HCT116 (cell line): ENCODE measurements at regions not wholly inside any gene's neighbourhood (a gene's known extent, or its start where the extent isn't known, plus 50 kb on each side); places are given as distances from the start of the nearest gene placed in this dataset.

Experiments used
- ATAC-seq: fragments of 200-7000 bp; cut with Tn5 transposase; 2 replicates; pipeline ENCODE4 v1.9.1; 2020; ENCODE audit warnings: mild to moderate bottlenecking, moderate library complexity
- BruUV-seq: library from RNA; stranded (reverse); fragments of 400-500 nt; replicated peaks from 2 replicates; lab custom pipeline; 2021; lab: Mats Ljungman, UMichigan
- CTCF ChIA-PET: fragments of 300-600 bp; sonication (Branson Sonifier 250); formaldehyde crosslinking; loops from one replicate; lab custom pipeline; 2021; ENCODE audit warnings: antibody characterized with exemption; lab: Charles Lee
- POLR2A ChIA-PET: fragments of 300-600, 350-600 bp; sonication (Branson Sonifier 250); formaldehyde crosslinking; loops from one replicate; lab custom pipeline; 2021; ENCODE audit warnings: antibody characterized with exemption; lab: Charles Lee
- RAD21 ChIA-PET, 2 experiments: fragments of 300-600 bp; sonication (Branson Sonifier 250); formaldehyde crosslinking; loops; one replicate each; lab custom pipeline; 2023; ENCODE audit warnings: low total read pairs in 2 of 2; ENCODE audit not compliant: uncharacterized antibody in 2 of 2, unreplicated experiment in 2 of 2, low non-redundant PET in 1 of 2; lab: Charles Lee
- DNase-seq: peaks from one replicate; pipeline ENCODE4 v3.0.0-alpha.2; 2010; ENCODE audit warnings: low read depth, low spot score
- H2AFZ ChIP-seq: fragments of 200-600 bp; shearing (Covaris generic), sonication (generic); 2 replicates; pipeline ENCODE4 v1.6.1; 2017; ENCODE audit warnings: low read depth, mixed run types, mixed read lengths, antibody characterized with exemption, low read length; ENCODE audit not compliant: poor library complexity, severe bottlenecking
- H3K27ac ChIP-seq: 2 replicates; pipeline ENCODE4 v1.5.1; 2012; ENCODE audit warnings: low read depth, low read length
- H3K27me3 ChIP-seq: fragments of 200-600 bp; sonication (generic); 2 replicates; pipeline ENCODE4 v1.6.1; 2016; ENCODE audit warnings: mixed run types, low read length, mixed read lengths; ENCODE audit not compliant: insufficient read depth
- H3K36me3 ChIP-seq, 2 experiments: fragments of 200-500 bp in 1 of 2; fragments of 200-600 bp in 1 of 2; sonication (Bioruptor generic) in 1 of 2; sonication (generic) in 1 of 2; 2 replicates each; pipeline versions ENCODE4 v1.5.1 to v1.6.1; 2014 to 2016; ENCODE audit warnings: low read length in 2 of 2, inconsistent platforms in 1 of 2, mixed read lengths in 1 of 2, mixed run types in 1 of 2; ENCODE audit not compliant: insufficient read depth in 2 of 2, control insufficient read depth in 1 of 2
- H3K4me1 ChIP-seq, 2 experiments: fragments of 200-600 bp in 1 of 2; sonication (generic) in 1 of 2; 2 replicates each; pipeline versions ENCODE4 v1.5.1 to v1.6.1; 2012 to 2017; ENCODE audit warnings: low read length in 2 of 2, inconsistent platforms in 1 of 2, mild to moderate bottlenecking in 1 of 2, mixed read lengths in 1 of 2, mixed run types in 1 of 2, moderate library complexity in 1 of 2; ENCODE audit not compliant: insufficient read depth in 2 of 2, control insufficient read depth in 1 of 2
- H3K4me2 ChIP-seq: fragments of 200-600 bp; sonication (generic); 2 replicates; pipeline ENCODE4 v1.6.1; 2017; ENCODE audit warnings: mixed run types, low read length, mixed read lengths
- H3K4me3 ChIP-seq, 2 experiments: fragments of 200-600 bp in 1 of 2; sonication (generic) in 1 of 2; replicated peaks in 1 of 2; 2 replicates each; pipeline ENCODE4 v1.5.1; 2011 to 2016; ENCODE audit warnings: low read length in 2 of 2, control low read depth in 1 of 2, low read depth in 1 of 2, mild to moderate bottlenecking in 1 of 2, mixed read lengths in 1 of 2, mixed run types in 1 of 2
- H3K79me2 ChIP-seq: fragments of 200-600 bp; sonication (generic); 2 replicates; pipeline ENCODE4 v1.6.1; 2017; ENCODE audit warnings: mild to moderate bottlenecking, mixed run types, low read length, moderate library complexity, mixed read lengths; ENCODE audit not compliant: insufficient read depth
- H3K9ac ChIP-seq: fragments of 200-600 bp; sonication (generic); 2 replicates; pipeline ENCODE4 v1.6.1; 2016; ENCODE audit warnings: low read length, mixed read lengths
- H3K9me2 ChIP-seq: fragments of 200-600 bp; sonication (generic), shearing (Covaris generic); 2 replicates; pipeline ENCODE4 v1.6.1; 2017; ENCODE audit warnings: mixed run types, mild to moderate bottlenecking, moderate library complexity; ENCODE audit not compliant: insufficient read depth
- H3K9me3 ChIP-seq, 2 experiments: fragments of 200-500 bp in 1 of 2; fragments of 200-600 bp in 1 of 2; sonication (Bioruptor generic) in 1 of 2; sonication (generic) in 1 of 2; 2 replicates each; pipeline ENCODE4 v1.6.1; 2014 to 2017; ENCODE audit warnings: low read length in 2 of 2, mixed read lengths in 2 of 2, inconsistent platforms in 1 of 2, low read depth in 1 of 2, mild to moderate bottlenecking in 1 of 2, mixed run types in 1 of 2, moderate library complexity in 1 of 2; ENCODE audit not compliant: control insufficient read depth in 1 of 2, insufficient read depth in 1 of 2
- H4K20me1 ChIP-seq: fragments of 200-600 bp; sonication (generic), shearing (Covaris generic); 2 replicates; pipeline ENCODE4 v1.6.1; 2017; ENCODE audit warnings: mixed run types, mild to moderate bottlenecking, moderate library complexity; ENCODE audit not compliant: insufficient read depth
- CBX3 ChIP-seq: IDR thresholded peaks from 2 replicates; pipeline ENCODE4 v1.6.1; 2012; ENCODE audit warnings: low read depth
- CEBPB ChIP-seq: IDR thresholded peaks from 2 replicates; pipeline ENCODE4 v1.6.1; 2012; ENCODE audit warnings: low read depth
- MAX ChIP-seq: IDR thresholded peaks from 2 replicates; pipeline ENCODE4 v1.6.1; 2012
- POLR2A ChIP-seq: IDR thresholded peaks from 2 replicates; pipeline ENCODE4 v1.7.0; 2011; ENCODE audit warnings: borderline replicate concordance; ENCODE audit not compliant: insufficient read depth, insufficient read length; ENCODE audit errors: extremely low read depth
- POLR2AphosphoS5 ChIP-seq: IDR thresholded peaks from 2 replicates; pipeline ENCODE4 v1.6.1; 2011; ENCODE audit warnings: mild to moderate bottlenecking, low read depth, low read length, moderate library complexity
- RAD21 ChIP-seq: IDR thresholded peaks from 2 replicates; pipeline ENCODE4 v1.6.1; 2012; ENCODE audit warnings: low read depth, mild to moderate bottlenecking
- REST ChIP-seq: IDR thresholded peaks from 2 replicates; pipeline ENCODE4 v1.6.1; 2012; ENCODE audit warnings: low read depth
- SP1 ChIP-seq: IDR thresholded peaks from 2 replicates; pipeline ENCODE4 v1.6.1; 2012; ENCODE audit warnings: low read depth
- TCF7L2 ChIP-seq: IDR thresholded peaks from 2 replicates; pipeline ENCODE4 v1.7.0; 2011; ENCODE audit warnings: borderline replicate concordance, inconsistent platforms; ENCODE audit not compliant: insufficient read depth, insufficient read length; ENCODE audit errors: extremely low read depth
- ZBTB33 ChIP-seq: IDR thresholded peaks from 2 replicates; pipeline ENCODE4 v1.6.1; 2011; ENCODE audit warnings: mild to moderate bottlenecking, low read length, moderate library complexity; ENCODE audit not compliant: insufficient replicate concordance; ENCODE audit errors: extremely low read depth
- ZFX ChIP-seq: fragments of 450-650 bp; IDR thresholded peaks from 2 replicates; pipeline ENCODE4 v1.6.1; 2017
- ZNF274 ChIP-seq: fragments of 200-500 bp; sonication (Bioruptor generic); IDR thresholded peaks from 2 replicates; pipeline ENCODE4 v1.6.1; 2014; ENCODE audit warnings: mild to moderate bottlenecking, low read depth, low read length, inconsistent platforms
- intact Hi-C: fragments of 100-400 bp; cut with micrococcal nuclease; formaldehyde crosslinking; loops from 2 replicates; pipeline ENCODE4 v1.10.0; 2022

- Histone ChIP-seq H3K9me3 (no peaks in the 10 kb centered on the region), H3K9ac (no peak overlapping the region), H3K4me2 (no peak overlapping the region), H3K36me3 (peaks cover 4 to 54% of the 10 kb centered on the region in 2 experiments; a peak in 3 of 4 replicates), H3K27me3 (no peaks in the 10 kb centered on the region), H3K9me2 (no peaks in the 10 kb centered on the region), H3K4me3 (no peak overlapping the region), H4K20me1 (no peaks in the 10 kb centered on the region; the same call in 1 of the 2 replicates), H3K4me1 (peaks cover 17 to 41% of the 10 kb centered on the region in 2 experiments), H3K27ac (peak overlapping the region; percentile 11; the same call in 1 of the 2 replicates), H2AFZ (no peak overlapping the region), H3K79me2 (peaks cover 100% of the 10 kb centered on the region)
- ChIA-PET RAD21 (no interaction called here), CTCF (no interaction called here), POLR2A (no interaction called here)
- no TSS peak for BruUV-seq
- ATAC-seq: no peak
- no peak for DNase-seq
- TF ChIP-seq POLR2A: no peak
- TF ChIP-seq ZNF274: no peak
- TF ChIP-seq ZFX: no peak
- TF ChIP-seq TCF7L2: no peak
- no peak for TF ChIP-seq MAX
- TF ChIP-seq CEBPB: no peak
- intact Hi-C loops: no loop called here
These were observed 60.8 kb upstream of the PPARA start for GRCh38 chr22:46089426-46090035.

- intact Hi-C loops: no loop called here
- POLR2A ChIA-PET: no interaction called here
- DNase-seq (no peak), ATAC-seq (no peak)
- H3K4me1 ChIP-seq: peaks cover 15 to 35% of the 10 kb centered on the region in 2 experiments
- no peaks in the 10 kb centered on the region; the same call in 1 of the 2 replicates for H4K20me1 ChIP-seq
- H2AFZ ChIP-seq: no peak overlapping the region
- peak overlapping the region; percentile 10; the same call in 1 of the 2 replicates for H3K27ac ChIP-seq
- BruUV-seq: no TSS peak
- TF ChIP-seq REST (no peak), CEBPB (no peak), CBX3 (no peak), RAD21 (no peak), POLR2AphosphoS5 (no peak), MAX (no peak), SP1 (no peak), ZBTB33 (no peak), TCF7L2 (no peak)
- peaks cover 100% of the 10 kb centered on the region for H3K79me2 ChIP-seq
- no peak overlapping the region for H3K4me3 ChIP-seq
- H3K36me3 ChIP-seq: peaks cover 4 to 54% of the 10 kb centered on the region in 2 experiments; a peak in 3 of 4 replicates
- no peaks in the 10 kb centered on the region for H3K9me3 ChIP-seq
- H3K9ac ChIP-seq: no peak overlapping the region
- CTCF ChIA-PET: no interaction called here
- no peaks in the 10 kb centered on the region for H3K27me3 ChIP-seq
- RAD21 ChIA-PET: no interaction called here
- no peak overlapping the region for H3K4me2 ChIP-seq
- H3K9me2 ChIP-seq: no peaks in the 10 kb centered on the region
These were observed 60.2 kb upstream of the PPARA start for GRCh38 chr22:46090036-46090591.
